ENCODE measurements at regions not wholly inside any gene's neighbourhood (a gene's known extent, or its start where the extent isn't known, plus 50 kb on each side); places are given as distances from the start of the nearest gene placed in this dataset.

DNA sequence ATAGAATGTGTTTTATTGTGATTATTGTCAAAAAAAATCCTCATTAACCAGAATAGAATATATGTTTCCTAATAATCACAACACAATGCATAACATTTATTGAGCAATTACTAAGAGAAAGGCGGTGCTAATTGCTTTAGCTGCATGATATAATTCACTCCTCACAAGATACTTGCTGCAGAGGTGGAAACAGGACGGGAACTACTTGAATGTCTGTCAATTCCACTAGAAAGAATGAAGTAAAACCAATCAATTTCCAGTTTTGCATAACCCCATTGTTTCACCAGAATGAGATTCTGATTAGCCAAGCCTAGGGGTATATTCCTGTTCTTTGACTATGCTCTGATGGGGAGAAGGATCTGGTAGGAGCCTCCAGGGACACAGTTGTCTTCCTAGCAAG is 239.1 kb upstream of the NRP1 start:
- TF ChIP-seq, protein P1, sequence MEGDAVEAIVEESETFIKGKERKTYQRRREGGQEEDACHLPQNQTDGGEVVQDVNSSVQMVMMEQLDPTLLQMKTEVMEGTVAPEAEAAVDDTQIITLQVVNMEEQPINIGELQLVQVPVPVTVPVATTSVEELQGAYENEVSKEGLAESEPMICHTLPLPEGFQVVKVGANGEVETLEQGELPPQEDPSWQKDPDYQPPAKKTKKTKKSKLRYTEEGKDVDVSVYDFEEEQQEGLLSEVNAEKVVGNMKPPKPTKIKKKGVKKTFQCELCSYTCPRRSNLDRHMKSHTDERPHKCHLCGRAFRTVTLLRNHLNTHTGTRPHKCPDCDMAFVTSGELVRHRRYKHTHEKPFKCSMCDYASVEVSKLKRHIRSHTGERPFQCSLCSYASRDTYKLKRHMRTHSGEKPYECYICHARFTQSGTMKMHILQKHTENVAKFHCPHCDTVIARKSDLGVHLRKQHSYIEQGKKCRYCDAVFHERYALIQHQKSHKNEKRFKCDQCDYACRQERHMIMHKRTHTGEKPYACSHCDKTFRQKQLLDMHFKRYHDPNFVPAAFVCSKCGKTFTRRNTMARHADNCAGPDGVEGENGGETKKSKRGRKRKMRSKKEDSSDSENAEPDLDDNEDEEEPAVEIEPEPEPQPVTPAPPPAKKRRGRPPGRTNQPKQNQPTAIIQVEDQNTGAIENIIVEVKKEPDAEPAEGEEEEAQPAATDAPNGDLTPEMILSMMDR (IDR thresholded peaks at IDR 0.05; ENCODE audit: borderline replicate concordance, extremely low read depth, low read length, poor library complexity, severe bottlenecking) = no peak
- no peak for TF ChIP-seq EZH2 (IDR thresholded peaks at IDR 0.05; ENCODE audit: borderline replicate concordance, low read depth, low read length, severe bottlenecking)
- H2AFZ ChIP-seq (ENCODE audit: low read depth, low read length) = no peak overlapping the region
- H3K27me3 ChIP-seq (ENCODE audit: insufficient read depth, low read length, poor library complexity) = peaks cover 7% of the 10 kb centered on the region
- no peaks in the 10 kb centered on the region for H4K20me1 ChIP-seq (ENCODE audit: insufficient read depth, low read length)
- H3K9me3 ChIP-seq (ENCODE audit: insufficient read depth, low read length, severe bottlenecking) = no peaks in the 10 kb centered on the region
- H3K9ac ChIP-seq (ENCODE audit: low read depth, low read length) = no peak overlapping the region
- H3K4me3 ChIP-seq (ENCODE audit: low read depth in 1 of 2, low read length in 2 of 2) = no peak overlapping the region
- H3K79me2 ChIP-seq (ENCODE audit: insufficient read depth, low read length) = no peaks in the 10 kb centered on the region
- DNase-seq (no peak), ATAC-seq (ENCODE audit: insufficient read depth, low read depth) (no peak)
- no peaks in the 10 kb centered on the region for H3K4me1 ChIP-seq (ENCODE audit: insufficient read depth, low read length)
- H3K4me2 ChIP-seq (ENCODE audit: insufficient read depth, low read length) = no peak overlapping the region
- H3K36me3 ChIP-seq (ENCODE audit: insufficient read depth, low read length) = no peaks in the 10 kb centered on the region
- H3K27ac ChIP-seq (ENCODE audit: low read length) = no peak overlapping the region

DNA sequence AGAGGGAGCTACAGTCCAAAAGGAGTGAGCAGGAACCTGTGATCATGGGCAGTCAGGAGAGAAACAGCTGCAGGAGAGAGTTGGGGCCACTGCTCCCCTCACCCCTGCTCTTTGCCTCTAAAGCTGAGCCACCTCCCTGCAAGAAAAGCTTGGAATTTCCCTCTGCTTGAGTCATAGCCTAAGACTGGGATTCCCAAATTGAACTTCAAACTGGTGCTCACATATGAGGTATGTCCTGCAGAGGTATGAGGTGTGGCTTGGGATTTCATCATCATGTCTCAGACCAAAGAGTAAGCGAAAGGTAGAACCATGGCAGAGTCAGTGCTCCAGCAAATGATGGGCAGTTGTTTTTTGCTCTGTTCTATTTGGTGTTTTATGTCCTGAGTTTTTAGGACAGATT is 237.1 kb upstream of the NRP1 start:
- Histone ChIP-seq H3K79me2 (ENCODE audit: insufficient read depth, low read length) (no peaks in the 10 kb centered on the region), H3K27ac (ENCODE audit: low read length) (no peak overlapping the region), H3K27me3 (ENCODE audit: insufficient read depth, low read length, poor library complexity) (peaks cover 10% of the 10 kb centered on the region), H3K9ac (ENCODE audit: low read depth, low read length) (no peak overlapping the region), H4K20me1 (ENCODE audit: insufficient read depth, low read length) (no peaks in the 10 kb centered on the region), H3K9me3 (ENCODE audit: insufficient read depth, low read length, severe bottlenecking) (no peaks in the 10 kb centered on the region), H3K4me3 (ENCODE audit: low read depth in 1 of 2, low read length in 2 of 2) (no peak overlapping the region), H3K4me1 (ENCODE audit: insufficient read depth, low read length) (no peaks in the 10 kb centered on the region), H3K4me2 (ENCODE audit: insufficient read depth, low read length) (no peak overlapping the region), H3K36me3 (ENCODE audit: insufficient read depth, low read length) (no peaks in the 10 kb centered on the region), H2AFZ (ENCODE audit: low read depth, low read length) (no peak overlapping the region)
- no peak for ATAC-seq (ENCODE audit: insufficient read depth, low read depth)
- DNase-seq = no peak
- TF ChIP-seq, protein P1 (IDR thresholded peaks at IDR 0.05; ENCODE audit: borderline replicate concordance, extremely low read depth, low read length, poor library complexity, severe bottlenecking) = no peak
- no peak for TF ChIP-seq EZH2 (IDR thresholded peaks at IDR 0.05; ENCODE audit: borderline replicate concordance, low read depth, low read length, severe bottlenecking)

- no peak overlapping the region for H3K27ac ChIP-seq (ENCODE audit: low read length)
- no peak overlapping the region for H3K4me3 ChIP-seq (ENCODE audit: low read depth in 1 of 2, low read length in 2 of 2)
- TF ChIP-seq, protein P1 (IDR thresholded peaks at IDR 0.05; ENCODE audit: borderline replicate concordance, extremely low read depth, low read length, poor library complexity, severe bottlenecking) = no peak
- TF ChIP-seq EZH2 (IDR thresholded peaks at IDR 0.05; ENCODE audit: borderline replicate concordance, low read depth, low read length, severe bottlenecking) = no peak
- H3K9ac ChIP-seq (ENCODE audit: low read depth, low read length) = no peak overlapping the region
- no peaks in the 10 kb centered on the region for H3K79me2 ChIP-seq (ENCODE audit: insufficient read depth, low read length)
- no peaks in the 10 kb centered on the region for H3K9me3 ChIP-seq (ENCODE audit: insufficient read depth, low read length, severe bottlenecking)
- H3K4me1 ChIP-seq (ENCODE audit: insufficient read depth, low read length) = no peaks in the 10 kb centered on the region
- H4K20me1 ChIP-seq (ENCODE audit: insufficient read depth, low read length) = no peaks in the 10 kb centered on the region
- no peak overlapping the region for H2AFZ ChIP-seq (ENCODE audit: low read depth, low read length)
- no peak for ATAC-seq (ENCODE audit: insufficient read depth, low read depth)
- no peak overlapping the region for H3K4me2 ChIP-seq (ENCODE audit: insufficient read depth, low read length)
- DNase-seq = no peak
- peaks cover 10% of the 10 kb centered on the region for H3K27me3 ChIP-seq (ENCODE audit: insufficient read depth, low read length, poor library complexity)
- no peaks in the 10 kb centered on the region for H3K36me3 ChIP-seq (ENCODE audit: insufficient read depth, low read length)
These were observed 236.0 kb upstream of the NRP1 start for GRCh38 chr10:33570495-33570894.

GRCh38 chr10:33569702-33570101 is 235.2 kb upstream of the NRP1 start:
- H3K4me2 ChIP-seq (ENCODE audit: insufficient read depth, low read length) = no peak overlapping the region
- ATAC-seq (ENCODE audit: insufficient read depth, low read depth) (no peak), DNase-seq (no peak)
- H4K20me1 ChIP-seq (ENCODE audit: insufficient read depth, low read length) = no peaks in the 10 kb centered on the region
- no peaks in the 10 kb centered on the region for H3K79me2 ChIP-seq (ENCODE audit: insufficient read depth, low read length)
- H3K4me1 ChIP-seq (ENCODE audit: insufficient read depth, low read length) = no peaks in the 10 kb centered on the region
- TF ChIP-seq, protein P1 (IDR thresholded peaks at IDR 0.05; ENCODE audit: borderline replicate concordance, extremely low read depth, low read length, poor library complexity, severe bottlenecking) = no peak
- no peak for TF ChIP-seq EZH2 (IDR thresholded peaks at IDR 0.05; ENCODE audit: borderline replicate concordance, low read depth, low read length, severe bottlenecking)
- H3K36me3 ChIP-seq (ENCODE audit: insufficient read depth, low read length) = no peaks in the 10 kb centered on the region
- H2AFZ ChIP-seq (ENCODE audit: low read depth, low read length) = no peak overlapping the region
- no peak overlapping the region for H3K9ac ChIP-seq (ENCODE audit: low read depth, low read length)
- H3K4me3 ChIP-seq (ENCODE audit: low read depth in 1 of 2, low read length in 2 of 2) = no peak overlapping the region
- H3K9me3 ChIP-seq (ENCODE audit: insufficient read depth, low read length, severe bottlenecking) = no peaks in the 10 kb centered on the region
- H3K27ac ChIP-seq (ENCODE audit: low read length) = no peak overlapping the region
- peaks cover 10% of the 10 kb centered on the region for H3K27me3 ChIP-seq (ENCODE audit: insufficient read depth, low read length, poor library complexity)
